Activated T-cell treated with anti-CD3 and anti-CD28 coated beads, Interleukin-2, amount 50 U/mL, for 24 hours (primary cell): ENCODE measurements at regions not wholly inside any gene's neighbourhood (a gene's known extent, or its start where the extent isn't known, plus 50 kb on each side); places are given as distances from the start of the nearest gene placed in this dataset.

ENCODE experiments used
- DNase-seq: peaks from one replicate; pipeline ENCODE4 v3.0.0-alpha.2; 2020
- H3K27ac Mint-ChIP-seq: 2 replicates; pipeline ENCODE4 v1.8.0; 2020; ENCODE audit warnings: mild to moderate bottlenecking, mixed read lengths
- H3K27me3 Mint-ChIP-seq: 2 replicates; pipeline ENCODE4 v1.8.0; 2020; ENCODE audit warnings: mixed read lengths
- H3K36me3 Mint-ChIP-seq: 2 replicates; pipeline ENCODE4 v1.8.0; 2020; ENCODE audit warnings: low read depth, mixed read lengths
- H3K4me1 Mint-ChIP-seq: 2 replicates; pipeline ENCODE4 v1.8.0; 2020; ENCODE audit warnings: low read depth, mixed read lengths
- H3K4me3 Mint-ChIP-seq: 2 replicates; pipeline ENCODE4 v1.8.0; 2020; ENCODE audit warnings: mild to moderate bottlenecking, moderate library complexity, mixed read lengths
- H3K9me3 Mint-ChIP-seq: 2 replicates; pipeline ENCODE4 v1.8.0; 2020; ENCODE audit warnings: mixed read lengths

DNA sequence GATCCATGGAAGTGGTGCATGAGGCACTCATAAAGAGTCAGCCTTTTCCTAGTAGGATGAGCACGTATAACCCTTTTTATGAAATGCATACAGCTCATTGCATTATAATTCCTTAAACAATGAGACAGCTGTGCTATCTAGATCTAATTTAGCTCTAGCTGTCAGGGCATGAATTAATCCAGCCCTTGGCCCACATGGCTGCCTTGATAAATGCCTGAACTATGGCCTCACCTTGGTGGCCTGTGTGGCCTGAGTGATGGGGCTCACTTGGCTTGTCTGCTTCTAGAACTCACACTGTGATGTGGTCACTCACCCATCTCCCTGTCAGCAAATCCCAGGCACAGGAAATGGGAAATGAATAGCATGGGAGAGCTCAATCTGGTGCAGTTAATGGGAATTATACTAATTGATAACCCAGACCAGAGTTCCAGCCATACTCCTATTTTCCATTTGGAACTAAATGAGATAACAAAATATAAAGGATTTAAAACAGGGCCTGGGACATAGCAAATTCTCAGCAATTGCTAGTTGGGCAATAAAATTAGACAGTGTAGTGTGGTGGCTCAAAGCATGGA is 153.6 kb downstream of the HS3ST2 start:
- Mint-ChIP-seq H3K4me1 (no peaks in the 10 kb centered on the region), H3K36me3 (no peaks in the 10 kb centered on the region), H3K27ac (no peak overlapping the region), H3K4me3 (no peak overlapping the region), H3K27me3 (peaks cover 43% of the 10 kb centered on the region), H3K9me3 (no peaks in the 10 kb centered on the region)
- no peak for DNase-seq
